Activated CD4-positive, alpha-beta memory T cell treated with anti-CD3 and anti-CD28 coated beads, Interleukin-2, amount 10 ng/mL, durations not matched to agents 7 days and 5 days (primary cell): ENCODE measurements at regions not wholly inside any gene's neighbourhood (a gene's known extent, or its start where the extent isn't known, plus 50 kb on each side); places are given as distances from the start of the nearest gene placed in this dataset.

Source experiments
- CTCF ChIA-PET: fragments of 350-600 bp; sonication (Branson Sonifier 250); formaldehyde crosslinking; loops from one replicate; lab custom pipeline; 2021; ENCODE audit warnings: antibody characterized with exemption, inconsistent platforms; lab: Charles Lee
- POLR2A ChIA-PET: fragments of 350-600 bp; sonication (Branson Sonifier 250); formaldehyde crosslinking; loops from one replicate; lab custom pipeline; 2021; ENCODE audit warnings: antibody characterized with exemption; lab: Charles Lee
- DNase-seq: peaks from one replicate; pipeline ENCODE4 v3.0.0-alpha.2; 2020
- H3K27ac Mint-ChIP-seq: one replicate; pipeline ENCODE4 v1.8.0; 2021; ENCODE audit warnings: mild to moderate bottlenecking, mixed read lengths
- H3K27me3 Mint-ChIP-seq: one replicate; pipeline ENCODE4 v1.8.0; 2021; ENCODE audit warnings: mixed read lengths
- H3K36me3 Mint-ChIP-seq: one replicate; pipeline ENCODE4 v1.8.0; 2021; ENCODE audit warnings: low read depth, mixed read lengths
- H3K4me1 Mint-ChIP-seq: one replicate; pipeline ENCODE4 v1.8.0; 2021; ENCODE audit warnings: mixed read lengths
- H3K4me3 Mint-ChIP-seq: one replicate; pipeline ENCODE4 v1.8.0; 2021; ENCODE audit warnings: mild to moderate bottlenecking, mixed read lengths
- H3K9me3 Mint-ChIP-seq: one replicate; pipeline ENCODE4 v1.8.0; 2021; ENCODE audit warnings: mixed read lengths

DNA sequence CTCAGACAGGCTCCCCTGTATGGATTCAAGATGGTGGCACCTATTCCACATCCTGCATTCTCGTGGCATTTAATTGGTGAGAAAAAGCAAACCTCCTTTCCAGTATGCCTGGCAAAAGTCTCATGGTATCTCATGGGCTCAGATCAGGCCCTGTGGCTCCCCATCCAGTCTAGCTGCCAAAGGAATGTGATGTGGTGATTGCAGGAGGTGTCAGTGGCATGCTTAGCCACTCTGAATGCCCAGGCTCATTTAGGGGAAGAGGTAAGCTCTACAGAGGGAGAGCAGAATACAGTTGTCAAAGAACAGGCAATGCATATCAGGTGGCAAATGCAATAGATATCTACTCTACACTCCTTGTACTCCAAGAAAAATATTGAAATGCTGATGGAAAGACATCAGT lies 146.7 kb downstream of the SPATA19 start:
- CTCF ChIA-PET = no interaction called here
- H3K27ac Mint-ChIP-seq = no peak overlapping the region
- no peaks in the 10 kb centered on the region for H3K4me1 Mint-ChIP-seq
- no peaks in the 10 kb centered on the region for H3K27me3 Mint-ChIP-seq
- POLR2A ChIA-PET = no interaction called here
- no peak for DNase-seq
- H3K36me3 Mint-ChIP-seq = no peaks in the 10 kb centered on the region
- H3K4me3 Mint-ChIP-seq = no peak overlapping the region
- no peaks in the 10 kb centered on the region for H3K9me3 Mint-ChIP-seq

DNA sequence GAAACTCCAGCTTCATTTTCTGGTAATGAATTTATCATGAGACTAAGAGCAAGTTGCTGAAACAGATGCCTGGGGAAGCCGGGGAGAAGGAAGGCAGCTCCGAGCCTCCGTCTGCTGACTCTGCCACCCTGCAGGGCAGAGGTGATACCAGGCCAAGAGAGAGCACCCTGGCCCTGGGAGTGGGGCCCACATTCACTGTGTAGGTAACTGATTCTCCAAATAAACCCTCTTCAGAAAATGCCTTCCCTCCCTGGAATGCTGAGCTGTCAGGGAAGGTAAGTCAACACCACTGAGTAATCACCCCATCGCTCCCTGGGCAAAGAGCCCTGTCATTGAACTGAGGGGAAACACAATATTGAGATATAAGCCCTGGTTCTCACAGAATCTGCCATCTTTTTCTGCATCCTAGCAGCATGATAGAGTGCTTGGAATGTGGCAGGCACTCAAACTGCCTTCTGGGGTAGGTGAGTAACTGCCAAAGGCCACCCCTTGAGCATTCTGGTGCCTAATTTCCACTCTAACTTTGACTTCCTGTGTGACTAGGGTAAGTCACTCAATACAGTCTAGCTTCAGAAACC lies 147.6 kb downstream of the SPATA19 start:
- no peaks in the 10 kb centered on the region for H3K9me3 Mint-ChIP-seq
- no peak for DNase-seq
- no peak overlapping the region for H3K4me3 Mint-ChIP-seq
- H3K4me1 Mint-ChIP-seq = no peaks in the 10 kb centered on the region
- CTCF ChIA-PET = no interaction called here
- H3K27ac Mint-ChIP-seq = no peak overlapping the region
- no peaks in the 10 kb centered on the region for H3K27me3 Mint-ChIP-seq
- no peaks in the 10 kb centered on the region for H3K36me3 Mint-ChIP-seq
- POLR2A ChIA-PET = no interaction called here

GRCh38 chr11:133697161-133697560 lies 148.2 kb downstream of the SPATA19 start:
- Mint-ChIP-seq H3K4me1 (no peaks in the 10 kb centered on the region), H3K4me3 (no peak overlapping the region), H3K27ac (no peak overlapping the region), H3K36me3 (no peaks in the 10 kb centered on the region), H3K27me3 (no peaks in the 10 kb centered on the region), H3K9me3 (no peaks in the 10 kb centered on the region)
- POLR2A ChIA-PET = no interaction called here
- DNase-seq = no peak
- CTCF ChIA-PET = no interaction called here

- Mint-ChIP-seq H3K27me3 (no peaks in the 10 kb centered on the region), H3K27ac (no peak overlapping the region), H3K4me3 (no peak overlapping the region), H3K4me1 (no peaks in the 10 kb centered on the region), H3K9me3 (no peaks in the 10 kb centered on the region), H3K36me3 (no peaks in the 10 kb centered on the region)
- ChIA-PET POLR2A (no interaction called here), CTCF (no interaction called here)
- DNase-seq = no peak
These were observed 149.9 kb downstream of the SPATA19 start for GRCh38 chr11:133695387-133695786.

DNA sequence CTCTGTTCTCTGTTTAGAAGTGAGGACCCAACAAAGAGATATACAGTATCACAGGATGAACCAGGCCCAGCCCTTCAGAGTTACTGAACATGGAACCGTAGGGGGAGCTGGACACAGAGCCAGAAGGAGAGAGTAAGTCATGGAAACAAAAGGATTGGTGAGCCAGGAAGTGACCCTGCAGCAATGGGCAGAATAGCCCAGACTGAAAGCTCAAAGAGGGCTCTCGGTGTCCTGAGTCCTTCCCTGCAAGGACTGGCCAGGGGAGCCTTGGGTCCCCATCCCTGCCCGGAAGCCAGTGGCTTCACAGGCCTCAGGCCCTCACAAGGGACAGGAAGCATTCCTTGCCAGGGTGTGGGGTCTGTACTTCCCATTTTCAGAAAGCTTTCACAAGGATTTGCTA lies 150.6 kb downstream of the SPATA19 start:
- DNase-seq = no peak
- Mint-ChIP-seq H3K27ac (no peak overlapping the region), H3K27me3 (no peaks in the 10 kb centered on the region), H3K4me3 (no peak overlapping the region), H3K9me3 (no peaks in the 10 kb centered on the region), H3K4me1 (no peaks in the 10 kb centered on the region), H3K36me3 (no peaks in the 10 kb centered on the region)
- ChIA-PET POLR2A (no interaction called here), CTCF (no interaction called here)

GRCh38 chr11:133693110-133693509 lies 152.2 kb downstream of the SPATA19 start:
- CTCF ChIA-PET = no interaction called here
- H3K4me1 Mint-ChIP-seq = no peaks in the 10 kb centered on the region
- DNase-seq = no peak
- no peak overlapping the region for H3K27ac Mint-ChIP-seq
- no peak overlapping the region for H3K4me3 Mint-ChIP-seq
- no peaks in the 10 kb centered on the region for H3K9me3 Mint-ChIP-seq
- no peaks in the 10 kb centered on the region for H3K27me3 Mint-ChIP-seq
- POLR2A ChIA-PET = no interaction called here
- no peaks in the 10 kb centered on the region for H3K36me3 Mint-ChIP-seq

- CTCF ChIA-PET = no interaction called here
These were observed 153.0 kb downstream of the SPATA19 start for GRCh38 chr11:133692126-133692934.

GRCh38 chr11:133687781-133688180 lies 155.5 kb upstream of the OPCML start:
- Mint-ChIP-seq H3K4me3 (no peak overlapping the region), H3K9me3 (no peaks in the 10 kb centered on the region), H3K4me1 (no peaks in the 10 kb centered on the region), H3K27me3 (no peaks in the 10 kb centered on the region), H3K36me3 (no peaks in the 10 kb centered on the region), H3K27ac (no peak overlapping the region)
- ChIA-PET CTCF (interaction anchor here (1.3 kb wide), 1 partner anchor 134 kb away, joined by 3 read pairs; no protein-coding TSS in a partner anchor), POLR2A (no interaction called here)
- no peak for DNase-seq

More at GRCh38 chr11:133692126-133692934, 153.0 kb downstream of the SPATA19 start:
- H3K9me3 Mint-ChIP-seq = no peaks in the 10 kb centered on the region
- H3K4me1 Mint-ChIP-seq = no peaks in the 10 kb centered on the region
- no peak for DNase-seq
- H3K27me3 Mint-ChIP-seq = no peaks in the 10 kb centered on the region
- POLR2A ChIA-PET = no interaction called here
- H3K36me3 Mint-ChIP-seq = no peaks in the 10 kb centered on the region
- no peak overlapping the region for H3K4me3 Mint-ChIP-seq
- no peak overlapping the region for H3K27ac Mint-ChIP-seq

- CTCF ChIA-PET = no interaction called here
- H3K4me1 Mint-ChIP-seq = no peaks in the 10 kb centered on the region
- no peaks in the 10 kb centered on the region for H3K9me3 Mint-ChIP-seq
- H3K36me3 Mint-ChIP-seq = no peaks in the 10 kb centered on the region
- H3K27me3 Mint-ChIP-seq = no peaks in the 10 kb centered on the region
- DNase-seq = no peak
- no peak overlapping the region for H3K27ac Mint-ChIP-seq
- H3K4me3 Mint-ChIP-seq = no peak overlapping the region
- POLR2A ChIA-PET = no interaction called here
These were observed 149.6 kb upstream of the OPCML start for GRCh38 chr11:133681901-133682300.

DNA sequence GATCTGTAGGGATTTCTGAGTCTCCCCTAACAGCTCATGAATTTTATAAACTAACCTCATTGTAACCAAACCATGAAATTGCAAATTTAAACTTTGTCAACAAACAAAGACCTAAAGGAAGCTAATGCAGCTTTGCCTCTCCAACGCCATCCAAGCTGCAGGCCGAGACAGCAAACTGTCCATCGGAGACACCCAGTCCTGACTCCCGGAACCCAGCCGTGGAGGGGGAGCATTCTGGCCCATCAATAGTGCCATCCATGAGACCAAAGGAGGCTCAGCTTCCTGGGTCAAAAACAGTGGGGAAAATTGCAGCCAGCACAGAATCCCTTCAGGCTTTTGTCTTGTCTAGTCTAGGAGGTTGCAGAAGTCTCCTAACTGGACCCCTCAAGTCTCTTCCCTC lies 147.6 kb upstream of the OPCML start:
- H3K27ac Mint-ChIP-seq = no peak overlapping the region
- H3K27me3 Mint-ChIP-seq = no peaks in the 10 kb centered on the region

GRCh38 chr11:133678191-133678590 lies 145.9 kb upstream of the OPCML start:
- Mint-ChIP-seq H3K27ac (no peak overlapping the region), H3K4me1 (no peaks in the 10 kb centered on the region), H3K9me3 (no peaks in the 10 kb centered on the region), H3K27me3 (no peaks in the 10 kb centered on the region), H3K4me3 (no peak overlapping the region), H3K36me3 (no peaks in the 10 kb centered on the region)
- CTCF ChIA-PET = no interaction called here
- POLR2A ChIA-PET = no interaction called here
- no peak for DNase-seq

More for the DNA sequence above, 147.6 kb upstream of the OPCML start:
- ChIA-PET CTCF (no interaction called here), POLR2A (no interaction called here)
- no peak for DNase-seq
- Mint-ChIP-seq H3K9me3 (no peaks in the 10 kb centered on the region), H3K4me3 (no peak overlapping the region), H3K4me1 (no peaks in the 10 kb centered on the region), H3K36me3 (no peaks in the 10 kb centered on the region)

GRCh38 chr11:133677387-133677786 lies 145.1 kb upstream of the OPCML start:
- DNase-seq = no peak
- no peaks in the 10 kb centered on the region for H3K36me3 Mint-ChIP-seq
- ChIA-PET POLR2A (no interaction called here), CTCF (no interaction called here)
- H3K27me3 Mint-ChIP-seq = no peaks in the 10 kb centered on the region
- H3K4me1 Mint-ChIP-seq = no peaks in the 10 kb centered on the region
- H3K27ac Mint-ChIP-seq = no peak overlapping the region
- no peak overlapping the region for H3K4me3 Mint-ChIP-seq
- H3K9me3 Mint-ChIP-seq = no peaks in the 10 kb centered on the region

- no peak for DNase-seq
- Mint-ChIP-seq H3K4me1 (no peaks in the 10 kb centered on the region), H3K27ac (no peak overlapping the region), H3K27me3 (no peaks in the 10 kb centered on the region), H3K4me3 (no peak overlapping the region), H3K36me3 (no peaks in the 10 kb centered on the region), H3K9me3 (no peaks in the 10 kb centered on the region)
- ChIA-PET CTCF (no interaction called here), POLR2A (no interaction called here)
These were observed 144.0 kb upstream of the OPCML start for GRCh38 chr11:133676265-133676664.
